ENCODE measurements at regions not wholly inside any gene's neighbourhood (a gene's known extent, or its start where the extent isn't known, plus 50 kb on each side); places are given as distances from the start of the nearest gene placed in this dataset.

- TF ChIP-seq POLR2A (IDR thresholded peaks at IDR 0.05; ENCODE audit: low read length) (no peak), GATA1 (IDR thresholded peaks at IDR 0.05; ENCODE audit: low read depth, low read length) (no peak)
- DNase-seq = no peak
Measured at GRCh38 chr18:55073834-55074233, 114.6 kb upstream of the CCDC68 start.

GRCh38 chr18:55073116-55073515, 113.9 kb upstream of the CCDC68 start:
- DNase-seq = no peak
- no peak for TF ChIP-seq POLR2A (IDR thresholded peaks at IDR 0.05; ENCODE audit: low read length)
- no peak for TF ChIP-seq GATA1 (IDR thresholded peaks at IDR 0.05; ENCODE audit: low read depth, low read length)

- no peak for TF ChIP-seq POLR2A (IDR thresholded peaks at IDR 0.05; ENCODE audit: low read length)
- no peak for TF ChIP-seq GATA1 (IDR thresholded peaks at IDR 0.05; ENCODE audit: low read depth, low read length)
- no peak for DNase-seq
Measured at GRCh38 chr18:55072698-55073097, 113.4 kb upstream of the CCDC68 start.

GRCh38 chr18:55072181-55072580, 112.9 kb upstream of the CCDC68 start:
- DNase-seq = no peak
- no peak for TF ChIP-seq POLR2A (IDR thresholded peaks at IDR 0.05; ENCODE audit: low read length)
- no peak for TF ChIP-seq GATA1 (IDR thresholded peaks at IDR 0.05; ENCODE audit: low read depth, low read length)

DNA sequence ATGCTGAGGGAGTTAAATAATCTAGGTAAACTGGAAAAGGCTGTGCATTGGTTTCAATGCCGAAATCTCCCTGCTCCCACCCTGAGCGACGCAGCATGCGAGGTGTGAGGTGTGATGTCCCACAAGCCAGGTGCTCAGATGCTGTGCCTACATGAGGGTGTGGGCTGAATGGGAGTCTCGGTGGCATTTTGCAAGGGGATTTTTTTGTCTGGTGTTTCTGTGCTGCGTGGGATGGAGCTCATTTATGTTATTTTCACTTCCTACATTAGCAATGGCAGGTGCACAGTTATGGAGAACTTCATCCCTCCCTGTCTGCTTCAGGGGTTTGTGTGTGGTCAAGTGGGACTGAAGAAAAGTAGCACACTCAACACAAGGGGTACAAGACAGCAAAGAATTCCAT, 110.2 kb upstream of the CCDC68 start:
- no peak for TF ChIP-seq POLR2A (IDR thresholded peaks at IDR 0.05; ENCODE audit: low read length)
- no peak for TF ChIP-seq GATA1 (IDR thresholded peaks at IDR 0.05; ENCODE audit: low read depth, low read length)
- DNase-seq = no peak

- DNase-seq = no peak
- no peak for TF ChIP-seq POLR2A (IDR thresholded peaks at IDR 0.05; ENCODE audit: low read length)
- no peak for TF ChIP-seq GATA1 (IDR thresholded peaks at IDR 0.05; ENCODE audit: low read depth, low read length)
Measured at GRCh38 chr18:55064760-55065159, 105.5 kb upstream of the CCDC68 start.

- TF ChIP-seq GATA1 (IDR thresholded peaks at IDR 0.05; ENCODE audit: low read depth, low read length) (no peak), POLR2A (IDR thresholded peaks at IDR 0.05; ENCODE audit: low read length) (no peak)
Measured at GRCh38 chr18:55064073-55064472, 104.8 kb upstream of the CCDC68 start.

GRCh38 chr18:55054021-55054990, 95.0 kb upstream of the CCDC68 start:
- DNase-seq = no peak
- no peak for TF ChIP-seq GATA1 (IDR thresholded peaks at IDR 0.05; ENCODE audit: low read depth, low read length)

More at GRCh38 chr18:55064073-55064472, 104.8 kb upstream of the CCDC68 start:
- no peak for DNase-seq

DNA sequence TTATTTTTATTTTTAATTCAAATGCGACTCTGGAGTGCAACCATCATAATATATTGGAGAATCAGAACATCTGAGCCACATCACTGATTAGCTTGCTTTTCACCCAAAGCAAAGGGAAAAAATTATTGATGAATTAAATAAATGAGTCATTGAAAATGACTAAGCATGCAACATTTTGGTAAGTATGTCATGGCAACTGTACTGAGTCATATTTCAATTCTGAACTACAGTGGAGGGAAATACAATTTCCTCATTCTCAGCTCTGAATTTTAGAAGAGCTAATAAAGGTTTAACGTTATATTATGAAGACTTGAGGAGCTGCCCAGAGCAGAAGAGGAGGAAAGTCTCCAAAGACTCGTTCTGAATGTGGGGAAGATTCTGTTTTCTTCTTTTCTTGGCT, 89.6 kb upstream of the CCDC68 start:
- no peak for TF ChIP-seq POLR2A (IDR thresholded peaks at IDR 0.05; ENCODE audit: low read length)
- TF ChIP-seq GATA1 (IDR thresholded peaks at IDR 0.05; ENCODE audit: low read depth, low read length) = no peak
- no peak for DNase-seq

DNA sequence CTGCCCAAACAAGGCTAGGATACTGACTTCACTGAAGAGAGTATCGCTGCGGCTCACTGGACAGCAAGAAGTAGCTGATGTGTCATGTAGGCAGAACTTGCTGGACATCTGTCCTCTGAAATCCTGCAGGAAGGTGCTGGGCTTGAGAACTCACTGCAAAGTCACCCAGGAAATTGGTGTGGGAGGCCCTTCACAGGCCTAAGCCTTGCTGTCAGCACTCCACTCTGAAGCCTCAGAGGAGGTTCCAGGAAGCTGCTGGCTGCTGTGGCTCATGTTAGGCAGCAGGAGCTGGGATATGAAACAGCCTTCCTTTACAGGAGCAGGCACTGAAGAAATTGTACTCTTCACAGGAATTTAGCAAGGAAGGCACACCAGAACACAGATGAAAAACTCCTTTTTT, 88.3 kb upstream of the CCDC68 start:
- TF ChIP-seq GATA1 (IDR thresholded peaks at IDR 0.05; ENCODE audit: low read depth, low read length) = no peak
- TF ChIP-seq POLR2A (IDR thresholded peaks at IDR 0.05; ENCODE audit: low read length) = no peak
- DNase-seq = no peak

GRCh38 chr18:55041366-55041765, 82.1 kb upstream of the CCDC68 start:
- TF ChIP-seq POLR2A (IDR thresholded peaks at IDR 0.05; ENCODE audit: low read length) = no peak
- no peak for TF ChIP-seq GATA1 (IDR thresholded peaks at IDR 0.05; ENCODE audit: low read depth, low read length)
- no peak for DNase-seq

DNA sequence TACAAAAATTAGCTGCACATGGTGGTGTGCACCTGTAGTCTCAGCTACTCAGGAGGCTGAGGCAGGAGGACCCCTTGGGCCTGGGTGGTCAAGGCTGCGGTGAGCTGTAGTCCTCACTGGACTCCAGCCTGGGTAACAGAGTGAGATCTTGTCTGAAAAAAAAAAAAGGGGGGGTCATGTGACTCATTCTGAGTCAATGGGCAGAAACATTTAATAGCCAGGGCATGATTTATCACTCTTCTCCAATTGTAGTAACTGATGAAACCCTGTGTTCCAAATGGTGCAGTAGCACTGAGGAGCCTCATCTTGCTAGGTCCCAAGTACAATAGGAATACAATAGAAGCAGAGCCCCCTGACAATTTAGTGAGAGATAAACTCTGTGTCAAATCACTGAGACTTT, 78.9 kb upstream of the CCDC68 start:
- TF ChIP-seq POLR2A (IDR thresholded peaks at IDR 0.05; ENCODE audit: low read length) (no peak), GATA1 (IDR thresholded peaks at IDR 0.05; ENCODE audit: low read depth, low read length) (no peak)
- no peak for DNase-seq

DNA sequence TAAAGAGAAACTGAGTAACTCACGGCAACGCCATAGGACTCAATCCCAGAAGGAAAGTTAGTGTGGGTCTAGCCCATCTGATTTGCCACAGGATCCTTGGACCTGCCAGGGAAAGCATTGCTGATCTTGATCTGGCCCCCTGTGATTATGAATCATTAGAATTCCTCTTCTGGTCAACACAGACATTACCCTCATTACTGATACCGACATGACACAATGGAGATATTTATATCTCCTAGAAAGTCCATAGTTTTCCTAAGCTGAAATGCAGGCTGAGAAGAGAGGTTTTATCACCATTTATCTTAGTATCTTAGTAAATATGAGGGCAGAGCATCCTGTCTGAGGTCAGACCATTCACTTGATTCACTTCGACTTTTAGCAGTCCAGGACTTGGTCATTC, 75.5 kb upstream of the CCDC68 start:
- TF ChIP-seq GATA1 (IDR thresholded peaks at IDR 0.05; ENCODE audit: low read depth, low read length) = no peak
- TF ChIP-seq POLR2A (IDR thresholded peaks at IDR 0.05; ENCODE audit: low read length) = no peak
- DNase-seq = no peak

GRCh38 chr18:55031979-55032378, 72.7 kb upstream of the CCDC68 start:
- no peak for DNase-seq
- TF ChIP-seq POLR2A (IDR thresholded peaks at IDR 0.05; ENCODE audit: low read length) (no peak), GATA1 (IDR thresholded peaks at IDR 0.05; ENCODE audit: low read depth, low read length) (no peak)

DNA sequence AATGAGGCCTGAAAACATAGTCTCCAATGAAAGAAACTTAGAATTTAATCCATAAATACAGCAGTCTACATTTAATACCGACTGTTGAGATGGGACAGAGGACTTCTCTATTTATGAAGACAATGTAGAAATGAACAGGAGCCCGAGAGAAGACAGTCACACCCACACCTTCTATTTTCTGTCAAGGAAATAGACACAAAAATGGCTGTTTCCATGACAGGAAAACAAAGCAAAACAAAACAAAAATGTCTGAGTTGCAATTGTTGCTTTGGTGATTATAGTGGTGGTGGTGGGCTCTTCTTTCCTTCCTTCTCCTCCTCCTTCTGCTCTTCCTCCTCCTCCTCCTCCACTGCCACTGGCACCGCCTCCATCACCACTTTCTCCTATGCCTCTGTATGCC, 72.3 kb upstream of the CCDC68 start:
- TF ChIP-seq POLR2A (IDR thresholded peaks at IDR 0.05; ENCODE audit: low read length) (no peak), GATA1 (IDR thresholded peaks at IDR 0.05; ENCODE audit: low read depth, low read length) (no peak)
- DNase-seq = no peak
